Smooth muscle cell (in vitro differentiated cells): ENCODE measurements at regions not wholly inside any gene's neighbourhood (a gene's known extent, or its start where the extent isn't known, plus 50 kb on each side); places are given as distances from the start of the nearest gene placed in this dataset.

Experiments used
- DNase-seq: peaks from one replicate; lab custom pipeline; 2025; ENCODE audit not compliant: unreplicated experiment; lab: John Stamatoyannopoulos, UW
- H2AFZ ChIP-seq: fragments of 200-600 bp; sonication (generic); 2 replicates; pipeline ENCODE4 v1.6.0; 2016; ENCODE audit warnings: antibody characterized with exemption, low read depth, mild to moderate bottlenecking
- H3F3A ChIP-seq: fragments of 200-600 bp; sonication (generic); 2 replicates; pipeline ENCODE4 v1.6.0; 2017; ENCODE audit warnings: antibody characterized with exemption, low read depth
- H3K27ac ChIP-seq: fragments of 200-600 bp; sonication (generic); 2 replicates; pipeline ENCODE4 v1.5.1; 2016; ENCODE audit warnings: low read depth, mild to moderate bottlenecking
- H3K27me3 ChIP-seq: fragments of 200-600 bp; sonication (generic); 2 replicates; pipeline ENCODE4 v1.6.1; 2016; ENCODE audit warnings: low read depth, mild to moderate bottlenecking
- H3K36me3 ChIP-seq: fragments of 200-600 bp; sonication (generic); 2 replicates; pipeline ENCODE4 v1.5.1; 2016; ENCODE audit warnings: low read depth
- H3K4me1 ChIP-seq: fragments of 200-600 bp; sonication (generic); 2 replicates; pipeline ENCODE4 v1.5.1; 2016; ENCODE audit warnings: low read depth
- H3K4me2 ChIP-seq: fragments of 200-600 bp; sonication (generic); 2 replicates; pipeline ENCODE4 v1.6.0; 2016; ENCODE audit warnings: mild to moderate bottlenecking
- H3K4me3 ChIP-seq: fragments of 200-600 bp; sonication (generic); 2 replicates; pipeline ENCODE4 v1.5.1; 2016; ENCODE audit warnings: mild to moderate bottlenecking
- H3K79me2 ChIP-seq: fragments of 200-600 bp; sonication (generic); 2 replicates; pipeline ENCODE4 v1.6.0; 2016; ENCODE audit warnings: low read depth, mild to moderate bottlenecking
- H3K9ac ChIP-seq: fragments of 200-600 bp; sonication (generic); 2 replicates; pipeline ENCODE4 v1.6.0; 2016; ENCODE audit warnings: low read depth
- H3K9me3 ChIP-seq: fragments of 200-600 bp; sonication (generic); replicated peaks from 2 replicates; pipeline ENCODE4 v1.5.1; 2016; ENCODE audit warnings: low read depth
- H4K20me1 ChIP-seq: fragments of 200-600 bp; sonication (generic); 2 replicates; pipeline ENCODE4 v1.6.0; 2016; ENCODE audit warnings: low read depth
- WGBS: methylation state at CpG from one replicate; pipeline ENCODE4 v1.1.7; 2016; ENCODE audit warnings: low lambda C conversion rate; 5-methylcytosine and 5-hydroxymethylcytosine counted together
- TF ChIP-seq, protein P1 (sequence below): fragments of 200-600 bp; sonication (generic); IDR thresholded peaks from 2 replicates; pipeline ENCODE4 v1.5.1; 2017; ENCODE audit warnings: borderline replicate concordance, mild to moderate bottlenecking, antibody characterized with exemption; ENCODE audit not compliant: insufficient read depth, poor library complexity, severe bottlenecking

DNA sequence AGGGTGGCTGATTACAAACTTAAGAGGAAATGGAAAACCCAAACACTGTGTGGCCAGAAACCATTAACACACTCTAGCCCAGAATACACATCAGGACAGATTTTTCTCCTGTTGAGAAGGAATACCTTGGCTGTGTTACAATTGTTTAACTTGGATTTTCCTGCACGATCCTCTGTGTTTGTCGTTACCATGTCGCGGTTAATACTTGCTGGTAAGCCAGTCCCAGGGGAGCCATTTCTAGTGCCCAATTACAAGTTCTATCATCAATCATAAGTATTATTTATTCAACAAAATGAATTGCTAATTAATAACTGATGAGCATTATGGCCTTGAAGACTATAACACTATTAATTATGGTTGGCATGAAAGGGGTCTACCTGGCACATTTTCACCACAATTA is 146.8 kb downstream of the LNPK start:
- Histone ChIP-seq H3F3A (no peaks in the 10 kb centered on the region), H3K36me3 (no peaks in the 10 kb centered on the region), H3K27ac (no peak overlapping the region), H3K27me3 (no peaks in the 10 kb centered on the region), H3K4me1 (peaks cover 19% of the 10 kb centered on the region), H3K9me3 (no peaks in the 10 kb centered on the region), H3K4me3 (no peak overlapping the region), H3K79me2 (no peaks in the 10 kb centered on the region), H2AFZ (no peak overlapping the region), H4K20me1 (no peaks in the 10 kb centered on the region), H3K9ac (no peak overlapping the region), H3K4me2 (peak overlapping the region; percentile 14)
- no peak for DNase-seq
- WGBS, result 82% methylated on average over 4 of the region's 4 CpGs
- TF ChIP-seq, protein P1, sequence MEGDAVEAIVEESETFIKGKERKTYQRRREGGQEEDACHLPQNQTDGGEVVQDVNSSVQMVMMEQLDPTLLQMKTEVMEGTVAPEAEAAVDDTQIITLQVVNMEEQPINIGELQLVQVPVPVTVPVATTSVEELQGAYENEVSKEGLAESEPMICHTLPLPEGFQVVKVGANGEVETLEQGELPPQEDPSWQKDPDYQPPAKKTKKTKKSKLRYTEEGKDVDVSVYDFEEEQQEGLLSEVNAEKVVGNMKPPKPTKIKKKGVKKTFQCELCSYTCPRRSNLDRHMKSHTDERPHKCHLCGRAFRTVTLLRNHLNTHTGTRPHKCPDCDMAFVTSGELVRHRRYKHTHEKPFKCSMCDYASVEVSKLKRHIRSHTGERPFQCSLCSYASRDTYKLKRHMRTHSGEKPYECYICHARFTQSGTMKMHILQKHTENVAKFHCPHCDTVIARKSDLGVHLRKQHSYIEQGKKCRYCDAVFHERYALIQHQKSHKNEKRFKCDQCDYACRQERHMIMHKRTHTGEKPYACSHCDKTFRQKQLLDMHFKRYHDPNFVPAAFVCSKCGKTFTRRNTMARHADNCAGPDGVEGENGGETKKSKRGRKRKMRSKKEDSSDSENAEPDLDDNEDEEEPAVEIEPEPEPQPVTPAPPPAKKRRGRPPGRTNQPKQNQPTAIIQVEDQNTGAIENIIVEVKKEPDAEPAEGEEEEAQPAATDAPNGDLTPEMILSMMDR, result no peak

DNA sequence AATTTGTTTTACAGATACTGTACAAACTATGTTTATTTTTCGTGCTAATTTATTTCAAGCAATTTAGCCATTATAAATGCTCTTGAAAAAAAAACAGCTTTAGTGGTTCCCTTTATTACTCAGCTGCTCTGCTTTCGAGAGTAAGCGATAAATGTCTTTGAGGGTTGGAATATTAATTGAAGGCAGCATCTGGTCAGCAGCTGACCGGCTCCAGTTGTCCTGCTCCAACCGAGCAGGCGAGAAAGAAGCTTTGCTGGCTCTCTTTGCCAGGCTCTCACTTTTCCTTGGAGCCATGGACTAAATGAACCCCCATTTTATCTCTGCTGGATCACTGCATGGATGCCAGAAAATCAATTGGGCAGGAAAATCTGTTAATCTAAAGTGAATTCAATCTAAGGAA is 147.4 kb downstream of the LNPK start:
- Histone ChIP-seq H3K4me2 (no peak overlapping the region), H3K4me1 (peaks cover 19% of the 10 kb centered on the region), H3K36me3 (no peaks in the 10 kb centered on the region), H3K27ac (no peak overlapping the region), H3K9me3 (no peaks in the 10 kb centered on the region), H3K27me3 (no peaks in the 10 kb centered on the region), H3F3A (no peaks in the 10 kb centered on the region), H3K4me3 (no peak overlapping the region), H3K9ac (no peak overlapping the region), H4K20me1 (no peaks in the 10 kb centered on the region), H2AFZ (no peak overlapping the region), H3K79me2 (no peaks in the 10 kb centered on the region)
- TF ChIP-seq, protein P1, result no peak
- WGBS, result 48% methylated on average over 6 of the region's 6 CpGs
- no peak for DNase-seq

DNA sequence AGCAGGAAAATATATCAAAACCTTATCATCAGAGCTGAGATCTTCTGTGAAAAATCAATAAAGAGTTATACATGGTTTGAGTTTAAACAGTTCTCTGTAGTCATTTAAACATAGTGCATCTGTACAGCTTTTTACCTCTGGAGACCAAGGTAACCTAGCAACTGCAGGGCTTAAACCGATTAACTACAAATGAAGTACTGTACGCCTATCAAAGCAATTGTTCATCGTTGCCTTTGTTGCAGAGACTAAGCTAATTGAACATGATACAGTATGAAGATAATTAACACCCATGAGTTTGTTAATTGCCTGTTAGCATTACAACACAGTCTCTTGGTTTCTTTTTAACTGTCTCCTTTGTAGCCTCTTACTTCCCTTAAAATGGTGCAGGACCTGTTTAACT is 147.9 kb downstream of the LNPK start:
- no peak for DNase-seq
- TF ChIP-seq, protein P1, result no peak
- 83% methylated on average over 3 of the region's 3 CpGs for WGBS
- Histone ChIP-seq H3K9ac (no peak overlapping the region), H3K9me3 (no peaks in the 10 kb centered on the region), H3K4me2 (no peak overlapping the region), H3K79me2 (no peaks in the 10 kb centered on the region), H3K36me3 (no peaks in the 10 kb centered on the region), H3K4me3 (no peak overlapping the region), H3K27ac (no peak overlapping the region), H3K27me3 (no peaks in the 10 kb centered on the region), H4K20me1 (no peaks in the 10 kb centered on the region), H2AFZ (no peak overlapping the region), H3F3A (no peaks in the 10 kb centered on the region), H3K4me1 (peaks cover 19% of the 10 kb centered on the region)

DNA sequence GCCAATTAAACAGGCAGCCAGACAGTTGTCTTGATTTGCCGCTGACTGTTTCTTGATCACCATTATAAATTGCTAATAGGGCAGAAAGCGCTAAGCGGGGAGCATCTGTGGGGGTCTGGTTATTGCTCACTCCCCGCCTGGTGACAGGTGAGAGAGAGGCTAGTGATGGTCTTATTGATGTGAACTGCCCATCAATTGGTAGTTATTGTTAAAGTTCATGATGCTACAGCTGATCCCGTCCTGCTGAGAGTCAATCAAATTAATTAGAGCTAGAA is 148.5 kb downstream of the LNPK start:
- no peak overlapping the region for H3K27ac ChIP-seq
- no peaks in the 10 kb centered on the region for H3K9me3 ChIP-seq
- TF ChIP-seq, protein P1, result no peak
- H3K4me3 ChIP-seq, result no peak overlapping the region
- DNase-seq, result no peak
- WGBS, result 90% methylated on average over 5 of the region's 5 CpGs
- no peak overlapping the region for H3K4me2 ChIP-seq
- no peak overlapping the region for H3K9ac ChIP-seq
- H3K36me3 ChIP-seq, result no peaks in the 10 kb centered on the region
- no peaks in the 10 kb centered on the region for H4K20me1 ChIP-seq
- no peaks in the 10 kb centered on the region for H3F3A ChIP-seq
- H3K79me2 ChIP-seq, result no peaks in the 10 kb centered on the region
- H2AFZ ChIP-seq, result no peak overlapping the region
- peaks cover 19% of the 10 kb centered on the region for H3K4me1 ChIP-seq
- H3K27me3 ChIP-seq, result no peaks in the 10 kb centered on the region
